ENCODE measurements at regions not wholly inside any gene's neighbourhood (a gene's known extent, or its start where the extent isn't known, plus 50 kb on each side); places are given as distances from the start of the nearest gene placed in this dataset.

- H3K9me3 ChIP-seq: no peaks in the 10 kb centered on the region
- 83 to 87% (median 85%) methylated on average over 15 of the region's 15 CpGs for WGBS, 4 donors
- H3K4me3 ChIP-seq: no peak overlapping the region
- DNase-seq (no peak), ATAC-seq (no peak)
- intact Hi-C loops (cut with DNase I): no loop called here
- no peak for TF ChIP-seq CTCF (IDR thresholded peaks at IDR 0.05)
- no peak for TF ChIP-seq POLR2A (IDR thresholded peaks at IDR 0.05)
- H3K4me1 ChIP-seq: no peaks in the 10 kb centered on the region
- no peaks in the 10 kb centered on the region for H3K36me3 ChIP-seq
- no peak overlapping the region for H3K27ac ChIP-seq
- H3K27me3 ChIP-seq: no peaks in the 10 kb centered on the region
These were observed 279.0 kb downstream of the SOX9 start for GRCh38 chr17:72399608-72400487.

- ATAC-seq (no peak), DNase-seq (no peak)
- Histone ChIP-seq H3K36me3 (no peaks in the 10 kb centered on the region), H3K9me3 (no peaks in the 10 kb centered on the region), H3K27me3 (no peaks in the 10 kb centered on the region), H3K4me3 (no peak overlapping the region), H3K27ac (no peak overlapping the region), H3K4me1 (no peaks in the 10 kb centered on the region)
- intact Hi-C loops (cut with DNase I): no loop called here
- TF ChIP-seq POLR2A (IDR thresholded peaks at IDR 0.05) (no peak), CTCF (IDR thresholded peaks at IDR 0.05) (no peak)
- WGBS, 4 donors: 61 to 64% (median 64%) methylated on average over 7 of the region's 7 CpGs
These were observed 279.6 kb downstream of the SOX9 start for GRCh38 chr17:72400488-72400827.

GRCh38 chr17:72400863-72401262, 280.0 kb downstream of the SOX9 start:
- ATAC-seq: no peak
- no peak for TF ChIP-seq CTCF (IDR thresholded peaks at IDR 0.05)
- no peak for TF ChIP-seq POLR2A (IDR thresholded peaks at IDR 0.05)
- H3K4me1 ChIP-seq: no peaks in the 10 kb centered on the region
- no peaks in the 10 kb centered on the region for H3K9me3 ChIP-seq
- no peak overlapping the region for H3K27ac ChIP-seq
- no peaks in the 10 kb centered on the region for H3K27me3 ChIP-seq
- H3K4me3 ChIP-seq: no peak overlapping the region
- intact Hi-C loops (cut with DNase I): no loop called here
- WGBS, 4 donors: 64 to 71% (median 68%) methylated on average over 3 of the region's 3 CpGs
- DNase-seq: no peak
- H3K36me3 ChIP-seq: no peaks in the 10 kb centered on the region

GRCh38 chr17:72401883-72402726, 281.3 kb downstream of the SOX9 start:
- DNase-seq (no peak), ATAC-seq (no peak)
- H3K9me3 ChIP-seq: no peaks in the 10 kb centered on the region
- H3K36me3 ChIP-seq: no peaks in the 10 kb centered on the region
- H3K27ac ChIP-seq: no peak overlapping the region
- WGBS, 4 donors: 81 to 89% (median 88%) methylated on average over 5 of the region's 5 CpGs
- no peak for TF ChIP-seq CTCF (IDR thresholded peaks at IDR 0.05)
- TF ChIP-seq POLR2A (IDR thresholded peaks at IDR 0.05): no peak
- H3K4me3 ChIP-seq: no peak overlapping the region
- intact Hi-C loops (cut with DNase I): no loop called here
- peaks cover 0 to 1% (median 0%) of the 10 kb centered on the region in 12 donors for H3K4me1 ChIP-seq
- no peaks in the 10 kb centered on the region for H3K27me3 ChIP-seq

Data from heart left ventricle (tissue), 16 donors.